GM12892 (cell line): ENCODE measurements at regions not wholly inside any gene's neighbourhood (a gene's known extent, or its start where the extent isn't known, plus 50 kb on each side); places are given as distances from the start of the nearest gene placed in this dataset.
"Not testable (repeated sequence)": the region's sequence is repeated elsewhere in the genome, so short reads cannot be mapped to it uniquely, and the experiment has no call there.

Experiments
- DNase-seq: peaks from one replicate; pipeline ENCODE4 v3.0.0; 2011; ENCODE audit not compliant: insufficient read length
- FAIRE-seq: peaks from 2 replicates; lab custom pipeline; 2011; peaks lifted over from hg19 to GRCh38; lab: Jason Lieb, UNC
- POLR2A ChIP-seq: IDR thresholded peaks from 2 replicates; pipeline ENCODE4 v1.6.1; 2011; ENCODE audit warnings: low read depth, low read length, control low read depth
- POLR2AphosphoS5 ChIP-seq: IDR thresholded peaks from 2 replicates; pipeline ENCODE4 v1.6.1; 2011; ENCODE audit warnings: low read depth, low read length, control low read depth
- TAF1 ChIP-seq: IDR thresholded peaks from 2 replicates; pipeline ENCODE4 v1.6.1; 2011; ENCODE audit warnings: low read depth, mild to moderate bottlenecking, control low read depth, low read length, borderline replicate concordance

- TF ChIP-seq POLR2A, result no peak
- no peak for TF ChIP-seq TAF1
- no peak for TF ChIP-seq POLR2AphosphoS5
- DNase-seq (no peak), FAIRE-seq (no peak)
Measured at GRCh38 chr9:28443461-28443860, 870.2 kb upstream of the C9orf72 start.

GRCh38 chr9:28444637-28445036 lies 871.4 kb upstream of the C9orf72 start:
- FAIRE-seq (no peak), DNase-seq (no peak)
- TF ChIP-seq POLR2A, result no peak

- no peak for TF ChIP-seq POLR2AphosphoS5
- no peak for TF ChIP-seq TAF1
- TF ChIP-seq POLR2A, result no peak
- DNase-seq (no peak), FAIRE-seq (no peak)
Measured at GRCh38 chr9:28445211-28445610, 871.9 kb upstream of the C9orf72 start.

GRCh38 chr9:28453918-28454317 lies 880.6 kb upstream of the C9orf72 start:
- no peak for FAIRE-seq
- no peak for DNase-seq
- TF ChIP-seq POLR2AphosphoS5 (no peak), TAF1 (no peak), POLR2A (no peak)

- DNase-seq (no peak), FAIRE-seq (no peak)
- TF ChIP-seq POLR2A, result no peak
- no peak for TF ChIP-seq TAF1
- no peak for TF ChIP-seq POLR2AphosphoS5
Measured at GRCh38 chr9:28456861-28457260, 883.6 kb upstream of the C9orf72 start.

- FAIRE-seq (no peak), DNase-seq (no peak)
- TF ChIP-seq POLR2AphosphoS5 (no peak), TAF1 (no peak), POLR2A (no peak)
Measured at GRCh38 chr9:28464481-28465216, 891.4 kb upstream of the C9orf72 start.

GRCh38 chr9:28471261-28471660 lies 898.0 kb upstream of the C9orf72 start:
- no peak for FAIRE-seq
- TF ChIP-seq TAF1 (no peak), POLR2AphosphoS5 (no peak), POLR2A (no peak)

GRCh38 chr9:28487561-28487960 lies 914.3 kb upstream of the C9orf72 start:
- no peak for FAIRE-seq
- DNase-seq, result no peak
- TF ChIP-seq POLR2A, result no peak
- no peak for TF ChIP-seq POLR2AphosphoS5
- TF ChIP-seq TAF1, result no peak

More at GRCh38 chr9:28471261-28471660, 898.0 kb upstream of the C9orf72 start:
- DNase-seq, result no peak

GRCh38 chr9:28491121-28491520 lies 917.8 kb upstream of the C9orf72 start:
- no peak for FAIRE-seq
- TF ChIP-seq TAF1, result no peak
- TF ChIP-seq POLR2AphosphoS5, result no peak
- no peak for TF ChIP-seq POLR2A

GRCh38 chr9:28498168-28498567 lies 924.9 kb upstream of the C9orf72 start:
- DNase-seq, FAIRE-seq: not testable (repeated sequence)

More at GRCh38 chr9:28491121-28491520, 917.8 kb upstream of the C9orf72 start:
- DNase-seq, result no peak

GRCh38 chr9:28502189-28502588 lies 928.9 kb upstream of the C9orf72 start:
- DNase-seq, result no peak
- FAIRE-seq, result no peak
- no peak for TF ChIP-seq POLR2A
- no peak for TF ChIP-seq POLR2AphosphoS5
- TF ChIP-seq TAF1, result no peak

- no peak for DNase-seq
- TF ChIP-seq POLR2AphosphoS5, result no peak
- no peak for TF ChIP-seq TAF1
- no peak for TF ChIP-seq POLR2A
- FAIRE-seq, result no peak
Measured at GRCh38 chr9:28502741-28503140, 929.5 kb upstream of the C9orf72 start.
